GM19468 (cell line): ENCODE measurements at regions not wholly inside any gene's neighbourhood (a gene's known extent, or its start where the extent isn't known, plus 50 kb on each side); places are given as distances from the start of the nearest gene placed in this dataset.
"Not testable (repeated sequence)": the region's sequence is repeated elsewhere in the genome, so short reads cannot be mapped to it uniquely, and the experiment has no call there.

ENCODE experiments used
- ATAC-seq: cut with Tn5 transposase; IDR thresholded peaks from one replicate; pipeline ENCODE4 v1.9.1; 2021; ENCODE audit warnings: mild to moderate bottlenecking, moderate library complexity, moderate number of reproducible peaks; ENCODE audit not compliant: unreplicated experiment; ENCODE audit errors: extremely low read depth

DNA sequence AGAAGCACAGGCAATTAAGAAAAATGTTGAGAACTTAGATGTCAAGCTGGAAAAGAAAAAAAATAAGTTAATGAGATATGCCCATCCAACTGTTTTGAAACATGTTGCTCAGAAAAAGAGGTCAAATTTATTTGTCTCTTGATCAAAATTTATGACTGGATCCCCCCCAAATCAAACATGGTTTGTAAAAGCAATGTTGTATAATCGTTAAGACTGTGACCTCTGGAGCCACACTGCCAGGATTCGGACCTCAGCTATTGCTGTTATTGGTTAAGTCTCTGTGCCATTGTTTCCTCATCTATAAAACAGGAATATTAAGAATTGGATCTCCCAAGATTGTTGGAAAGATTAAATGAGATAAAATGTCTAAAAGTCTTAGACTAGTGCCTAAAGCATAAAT, 51.9 kb upstream of the LRRK2 start:
- no peak for ATAC-seq

GRCh38 chr12:40171501-40171900, 53.3 kb upstream of the LRRK2 start:
- ATAC-seq: no peak

- ATAC-seq: no peak
Measured at GRCh38 chr12:40171066-40171465, 53.7 kb upstream of the LRRK2 start.

DNA sequence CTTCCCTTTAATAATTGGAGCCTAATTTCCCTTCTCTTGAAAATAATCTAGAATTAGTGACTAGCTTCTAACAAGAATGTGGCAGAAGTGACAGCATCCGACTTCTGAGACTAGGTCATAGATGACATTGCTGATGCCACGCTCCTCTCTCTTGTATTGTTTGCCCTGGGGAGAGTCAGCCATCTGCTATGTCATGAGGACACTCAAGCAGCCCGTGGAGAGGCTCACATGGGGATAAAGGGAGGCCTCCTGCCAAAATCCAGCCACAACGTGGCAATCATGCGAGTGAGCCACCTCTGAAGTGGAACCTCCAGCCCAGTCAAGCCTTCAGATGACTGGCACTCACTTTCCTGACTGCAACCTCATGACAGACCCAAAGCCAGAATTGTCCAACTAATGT, 54.2 kb upstream of the LRRK2 start:
- no peak for ATAC-seq

DNA sequence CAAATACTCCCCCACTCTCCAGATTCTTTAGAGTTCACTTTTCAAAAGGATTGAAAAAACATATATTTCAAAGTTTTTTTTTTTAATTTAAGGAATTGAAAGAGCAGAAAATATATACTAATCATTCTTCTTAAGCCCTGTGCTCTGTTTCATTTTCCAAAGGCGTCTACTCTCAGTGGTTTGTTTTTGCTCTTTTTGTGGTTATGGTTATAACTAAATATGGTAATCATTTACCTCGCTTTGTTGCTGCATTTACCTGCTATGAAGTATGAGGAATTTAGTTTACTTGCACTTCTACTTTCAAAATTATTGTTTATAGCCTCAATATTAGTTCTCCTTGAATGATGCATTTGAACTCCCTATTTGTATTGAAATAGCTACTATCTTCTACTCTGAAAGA, 55.9 kb upstream of the LRRK2 start:
- ATAC-seq: peak; percentile 89

DNA sequence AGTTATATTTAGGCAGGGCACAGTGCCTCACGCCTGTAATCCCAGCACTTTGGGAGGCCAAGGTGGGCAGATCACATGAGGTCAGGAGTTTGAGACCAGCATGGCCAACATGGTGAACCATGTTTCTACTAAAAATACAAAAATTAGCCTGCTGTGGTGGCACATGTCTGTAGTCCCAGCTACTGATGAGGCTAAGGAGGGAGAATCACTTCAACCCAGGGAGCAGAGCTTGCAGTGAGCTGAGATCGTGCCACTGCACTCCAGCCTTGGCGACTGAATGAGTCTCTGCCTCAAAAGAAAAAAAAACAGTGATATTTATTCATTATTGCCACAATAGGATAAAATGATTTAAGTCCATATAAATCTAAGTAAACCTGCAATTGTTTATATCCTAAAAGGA, 56.4 kb upstream of the LRRK2 start:
- ATAC-seq: not testable (repeated sequence)

GRCh38 chr12:40168001-40168400, 56.8 kb upstream of the LRRK2 start:
- peak; percentile 25 for ATAC-seq

DNA sequence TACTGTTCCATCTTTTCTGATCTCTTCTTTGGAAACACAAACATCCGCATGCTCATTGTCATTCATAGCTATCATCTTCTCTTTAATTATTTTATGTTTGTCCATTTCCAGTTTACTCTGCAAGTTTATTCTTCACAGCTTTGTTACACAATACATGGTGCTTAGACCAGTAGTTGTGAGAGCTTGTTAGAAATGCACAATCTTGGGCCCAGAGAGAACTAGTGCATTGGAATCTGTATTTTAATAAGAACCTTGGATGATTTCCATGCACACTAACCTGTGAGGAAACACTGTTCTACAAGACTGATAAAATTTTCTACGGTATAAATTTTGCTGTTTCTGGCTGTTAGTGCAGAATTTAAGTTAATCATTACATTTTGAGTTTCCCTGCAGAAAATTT, 59.3 kb upstream of the SLC2A13 start:
- no peak for ATAC-seq

DNA sequence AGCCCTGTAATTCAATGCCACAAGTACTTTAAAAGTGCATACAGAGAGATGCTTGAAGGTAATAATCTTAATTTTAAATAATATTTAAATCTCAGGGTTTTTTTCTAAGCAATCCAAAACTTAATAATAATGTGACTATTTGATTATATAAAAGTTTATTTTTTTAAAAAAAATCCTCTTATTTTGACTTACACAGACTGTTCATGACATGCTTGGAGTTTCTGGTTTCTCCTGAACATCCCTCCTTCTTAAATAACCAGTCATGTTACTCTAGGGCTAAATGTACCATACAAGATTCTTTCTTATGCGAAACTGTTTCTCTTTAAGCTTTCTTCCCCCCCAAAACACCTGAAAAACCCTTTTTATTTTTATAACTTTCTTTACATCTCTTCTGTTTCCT, 58.2 kb upstream of the SLC2A13 start:
- no peak for ATAC-seq

DNA sequence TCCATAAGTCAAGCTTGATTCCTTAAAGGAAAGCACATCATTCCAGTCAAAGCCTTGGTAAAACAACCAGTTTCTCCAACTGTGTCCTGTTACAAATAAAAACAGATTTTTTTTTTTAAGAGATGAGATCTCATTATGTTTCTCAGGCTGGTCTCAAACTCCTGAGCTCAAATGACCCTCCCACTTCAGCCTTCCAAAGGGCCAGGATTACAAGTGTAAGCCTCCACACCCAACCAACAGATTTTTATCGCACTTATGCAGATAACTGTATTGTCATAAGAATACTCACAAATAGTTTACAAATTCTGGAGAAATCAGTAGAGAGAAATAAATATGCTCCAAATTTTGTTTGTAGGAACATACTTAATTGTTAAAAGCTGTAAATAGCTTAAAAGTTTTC, 56.2 kb upstream of the SLC2A13 start:
- ATAC-seq: no peak

DNA sequence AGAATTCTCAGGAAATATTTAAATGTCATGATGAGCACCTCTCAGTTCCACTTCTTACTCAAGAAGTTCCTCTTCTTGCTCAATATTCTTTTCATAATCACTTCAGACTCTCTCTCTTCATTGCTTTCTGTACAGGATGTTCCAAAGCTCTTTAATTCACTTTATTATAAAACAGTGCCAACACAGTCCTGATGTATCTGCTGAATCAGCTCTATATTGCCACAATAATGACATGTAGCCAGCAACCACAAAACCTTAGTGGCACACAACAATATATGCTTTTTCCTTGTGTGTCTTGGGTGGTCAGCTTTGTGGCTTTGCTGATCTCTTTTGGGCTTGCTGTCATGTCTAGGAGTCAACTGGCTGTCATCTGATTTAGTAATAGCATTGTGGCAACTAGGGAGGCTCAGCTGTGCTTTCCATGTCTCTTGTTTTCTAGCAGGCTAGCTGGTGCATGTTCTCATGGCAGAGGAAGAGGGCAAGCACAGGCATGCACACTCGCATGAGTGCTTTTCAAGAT, 52.8 kb upstream of the SLC2A13 start:
- no peak for ATAC-seq

GRCh38 chr12:40157336-40157735, 51.5 kb upstream of the SLC2A13 start:
- no peak for ATAC-seq

DNA sequence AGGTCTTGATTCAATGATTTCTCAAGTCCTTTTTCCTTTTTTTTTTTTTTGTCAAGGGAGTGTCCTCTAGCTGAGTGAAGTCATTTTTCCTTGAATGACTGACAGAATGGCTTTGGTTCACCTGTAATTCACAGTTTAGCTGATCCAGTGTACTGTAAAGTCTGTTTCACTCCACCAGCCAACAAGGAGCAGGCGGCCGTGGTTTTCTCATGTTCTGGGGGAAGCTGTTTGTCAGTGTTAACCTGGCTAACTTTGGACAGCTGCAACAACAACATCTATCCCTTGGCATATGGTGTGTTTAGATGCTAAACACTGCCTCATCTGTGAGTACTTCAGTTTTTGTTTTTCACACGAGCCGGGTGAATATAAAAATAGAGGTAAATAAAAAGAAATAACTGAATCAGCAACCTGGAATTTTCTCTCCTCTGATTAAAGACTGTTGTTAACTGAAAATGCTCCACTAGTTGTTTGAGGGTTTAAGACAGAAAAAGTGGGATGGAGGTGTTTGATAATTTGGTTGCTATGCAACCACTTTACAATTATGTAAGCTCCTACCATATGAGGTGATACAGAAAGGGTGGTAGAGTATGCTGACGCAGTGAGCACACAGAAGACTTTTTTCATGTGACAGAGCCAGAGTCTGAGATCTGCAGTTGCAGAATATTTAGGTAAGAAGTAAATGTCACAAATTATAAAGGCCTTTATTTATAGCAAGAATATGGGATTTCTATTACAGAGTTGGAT, 50.3 kb upstream of the SLC2A13 start:
- no peak for ATAC-seq
